Neural progenitor cell (in vitro differentiated cells): ENCODE measurements at regions not wholly inside any gene's neighbourhood (a gene's known extent, or its start where the extent isn't known, plus 50 kb on each side); places are given as distances from the start of the nearest gene placed in this dataset.

ENCODE experiments used
- DNase-seq: peaks from one replicate; pipeline ENCODE4 v3.0.0-alpha.2; 2016; ENCODE audit warnings: low spot score
- H2AFZ ChIP-seq: fragments of 200-600 bp; sonication (generic); replicated peaks from 2 replicates; pipeline ENCODE4 v1.6.1; 2016; ENCODE audit warnings: antibody characterized with exemption
- H3F3A ChIP-seq: fragments of 200-600 bp; sonication (generic); 2 replicates; pipeline ENCODE4 v1.6.1; 2016; ENCODE audit warnings: antibody characterized with exemption, low read depth
- H3K27ac ChIP-seq: fragments of 200-600 bp; sonication (generic); 2 replicates; pipeline ENCODE4 v1.5.1; 2016; ENCODE audit warnings: mild to moderate bottlenecking
- H3K27me3 ChIP-seq: fragments of 200-600 bp; sonication (generic); 2 replicates; pipeline ENCODE4 v1.6.1; 2016; ENCODE audit warnings: mild to moderate bottlenecking, moderate library complexity
- H3K36me3 ChIP-seq: fragments of 200-600 bp; sonication (generic); 2 replicates; pipeline ENCODE4 v1.5.1; 2016
- H3K4me1 ChIP-seq: fragments of 200-600 bp; sonication (generic); 2 replicates; pipeline ENCODE4 v1.6.1; 2016; ENCODE audit warnings: mixed run types
- H3K4me2 ChIP-seq: fragments of 200-600 bp; sonication (generic); 2 replicates; pipeline ENCODE4 v1.6.1; 2016
- H3K4me3 ChIP-seq: fragments of 200-600 bp; sonication (generic); 2 replicates; pipeline ENCODE4 v1.5.1; 2016
- H3K79me2 ChIP-seq: fragments of 200-600 bp; sonication (generic); 2 replicates; pipeline ENCODE4 v1.6.1; 2016; ENCODE audit warnings: low read depth
- H3K9ac ChIP-seq: fragments of 200-600 bp; sonication (generic); 2 replicates; pipeline ENCODE4 v1.6.1; 2016
- H3K9me3 ChIP-seq: fragments of 200-600 bp; sonication (generic); 2 replicates; pipeline ENCODE4 v1.5.1; 2016; ENCODE audit warnings: low read depth
- H4K20me1 ChIP-seq: fragments of 200-600 bp; sonication (generic); 2 replicates; pipeline ENCODE4 v1.6.1; 2016; ENCODE audit warnings: low read depth
- H3K27ac Mint-ChIP-seq: 3 replicates; pipeline ENCODE4 v1.8.0; 2021; ENCODE audit warnings: mixed read lengths
- H3K27me3 Mint-ChIP-seq: 2 replicates; pipeline ENCODE4 v1.8.0; 2022; ENCODE audit warnings: low read depth, mild to moderate bottlenecking, inconsistent platforms, moderate library complexity, mixed read lengths; ENCODE audit not compliant: insufficient read depth
- H3K36me3 Mint-ChIP-seq: 3 replicates; pipeline ENCODE4 v1.8.0; 2021; ENCODE audit warnings: mixed read lengths
- H3K4me1 Mint-ChIP-seq: 3 replicates; pipeline ENCODE4 v1.8.0; 2021; ENCODE audit warnings: mixed read lengths
- H3K4me3 Mint-ChIP-seq: 3 replicates; pipeline ENCODE4 v1.8.0; 2021; ENCODE audit warnings: mild to moderate bottlenecking, moderate library complexity, mixed read lengths
- H3K9me3 Mint-ChIP-seq: 3 replicates; pipeline ENCODE4 v1.8.0; 2020; ENCODE audit warnings: mixed read lengths
- CTCF ChIP-seq: fragments of 200-600 bp; sonication (generic); IDR thresholded peaks from 2 replicates; pipeline ENCODE4 v1.5.1; 2017; ENCODE audit warnings: antibody characterized with exemption, mild to moderate bottlenecking
- EZH2 ChIP-seq: fragments of 200-600 bp; sonication (generic); IDR thresholded peaks from 2 replicates; pipeline ENCODE4 v1.6.1; 2017; ENCODE audit warnings: antibody characterized with exemption, mild to moderate bottlenecking, moderate library complexity
- EZH2phosphoT487 ChIP-seq: fragments of 200-600 bp; sonication (generic); IDR thresholded peaks from 2 replicates; pipeline ENCODE4 v1.6.1; 2017; ENCODE audit warnings: antibody characterized with exemption

GRCh38 chr2:53438692-53439091, 328.9 kb upstream of the CHAC2 start:
- H3K9me3 Mint-ChIP-seq = no peaks in the 10 kb centered on the region
- H3K9me3 ChIP-seq = no peaks in the 10 kb centered on the region
- H3K4me1 ChIP-seq = peaks cover 17% of the 10 kb centered on the region
- H4K20me1 ChIP-seq = no peaks in the 10 kb centered on the region
- H3K4me3 Mint-ChIP-seq = no peak overlapping the region
- no peak overlapping the region for H3K4me3 ChIP-seq
- no peaks in the 10 kb centered on the region for H3K27me3 ChIP-seq
- H3F3A ChIP-seq = no peaks in the 10 kb centered on the region
- no peak overlapping the region for H3K4me2 ChIP-seq
- no peak for DNase-seq
- no peak overlapping the region for H3K9ac ChIP-seq
- H3K36me3 Mint-ChIP-seq = no peaks in the 10 kb centered on the region
- H3K36me3 ChIP-seq = no peaks in the 10 kb centered on the region
- no peak overlapping the region for H2AFZ ChIP-seq
- no peak overlapping the region for H3K27ac Mint-ChIP-seq
- H3K27me3 Mint-ChIP-seq = no peaks in the 10 kb centered on the region
- no peak overlapping the region for H3K27ac ChIP-seq
- peaks cover 42% of the 10 kb centered on the region for H3K4me1 Mint-ChIP-seq
- TF ChIP-seq CTCF (no peak), EZH2phosphoT487 (no peak), EZH2 (no peak)
- H3K79me2 ChIP-seq = no peaks in the 10 kb centered on the region

- H3K27ac ChIP-seq = no peak overlapping the region
- H3K36me3 ChIP-seq = no peaks in the 10 kb centered on the region
- Mint-ChIP-seq H3K27ac (no peak overlapping the region), H3K36me3 (no peaks in the 10 kb centered on the region), H3K4me3 (no peak overlapping the region), H3K27me3 (no peaks in the 10 kb centered on the region), H3K9me3 (no peaks in the 10 kb centered on the region), H3K4me1 (peaks cover 41% of the 10 kb centered on the region)
- H3K79me2 ChIP-seq = no peaks in the 10 kb centered on the region
- peaks cover 17% of the 10 kb centered on the region for H3K4me1 ChIP-seq
- no peaks in the 10 kb centered on the region for H3K9me3 ChIP-seq
- H2AFZ ChIP-seq = no peak overlapping the region
- H4K20me1 ChIP-seq = no peaks in the 10 kb centered on the region
- H3K27me3 ChIP-seq = no peaks in the 10 kb centered on the region
- H3F3A ChIP-seq = no peaks in the 10 kb centered on the region
- no peak overlapping the region for H3K9ac ChIP-seq
- H3K4me2 ChIP-seq = no peak overlapping the region
- no peak for DNase-seq
- TF ChIP-seq CTCF = no peak
- no peak overlapping the region for H3K4me3 ChIP-seq
Measured at GRCh38 chr2:53438100-53438499, 329.5 kb upstream of the CHAC2 start.

- no peak overlapping the region for H3K4me3 ChIP-seq
- Mint-ChIP-seq H3K36me3 (no peaks in the 10 kb centered on the region), H3K9me3 (no peaks in the 10 kb centered on the region), H3K4me3 (no peak overlapping the region), H3K27me3 (no peaks in the 10 kb centered on the region), H3K27ac (no peak overlapping the region), H3K4me1 (peaks cover 36% of the 10 kb centered on the region)
- no peak overlapping the region for H3K9ac ChIP-seq
- no peaks in the 10 kb centered on the region for H3K79me2 ChIP-seq
- no peak overlapping the region for H3K4me2 ChIP-seq
- no peak overlapping the region for H3K27ac ChIP-seq
- no peaks in the 10 kb centered on the region for H3K36me3 ChIP-seq
- TF ChIP-seq EZH2phosphoT487 = no peak
- TF ChIP-seq CTCF = no peak
- TF ChIP-seq EZH2 = no peak
- peaks cover 17% of the 10 kb centered on the region for H3K4me1 ChIP-seq
- H3F3A ChIP-seq = no peaks in the 10 kb centered on the region
- DNase-seq = no peak
- no peak overlapping the region for H2AFZ ChIP-seq
- no peaks in the 10 kb centered on the region for H4K20me1 ChIP-seq
- H3K27me3 ChIP-seq = no peaks in the 10 kb centered on the region
- H3K9me3 ChIP-seq = no peaks in the 10 kb centered on the region
Measured at GRCh38 chr2:53437371-53437770, 330.2 kb upstream of the CHAC2 start.

GRCh38 chr2:53436882-53437281, 330.7 kb upstream of the CHAC2 start:
- peaks cover 17% of the 10 kb centered on the region for H3K4me1 ChIP-seq
- no peak for DNase-seq
- no peaks in the 10 kb centered on the region for H3F3A ChIP-seq
- TF ChIP-seq EZH2phosphoT487 (no peak), EZH2 (no peak), CTCF (no peak)
- no peak overlapping the region for H3K4me3 Mint-ChIP-seq
- H2AFZ ChIP-seq = no peak overlapping the region
- H3K79me2 ChIP-seq = no peaks in the 10 kb centered on the region
- H3K4me1 Mint-ChIP-seq = peaks cover 33% of the 10 kb centered on the region
- H3K36me3 ChIP-seq = no peaks in the 10 kb centered on the region
- no peak overlapping the region for H3K27ac ChIP-seq
- H3K9me3 Mint-ChIP-seq = no peaks in the 10 kb centered on the region
- no peaks in the 10 kb centered on the region for H3K27me3 Mint-ChIP-seq
- no peaks in the 10 kb centered on the region for H3K27me3 ChIP-seq
- H3K9me3 ChIP-seq = no peaks in the 10 kb centered on the region
- H4K20me1 ChIP-seq = no peaks in the 10 kb centered on the region
- H3K27ac Mint-ChIP-seq = no peak overlapping the region
- no peak overlapping the region for H3K9ac ChIP-seq
- no peak overlapping the region for H3K4me3 ChIP-seq
- no peaks in the 10 kb centered on the region for H3K36me3 Mint-ChIP-seq
- H3K4me2 ChIP-seq = no peak overlapping the region
